ENCODE measurements at regions not wholly inside any gene's neighbourhood (a gene's known extent, or its start where the extent isn't known, plus 50 kb on each side); places are given as distances from the start of the nearest gene placed in this dataset.

DNA sequence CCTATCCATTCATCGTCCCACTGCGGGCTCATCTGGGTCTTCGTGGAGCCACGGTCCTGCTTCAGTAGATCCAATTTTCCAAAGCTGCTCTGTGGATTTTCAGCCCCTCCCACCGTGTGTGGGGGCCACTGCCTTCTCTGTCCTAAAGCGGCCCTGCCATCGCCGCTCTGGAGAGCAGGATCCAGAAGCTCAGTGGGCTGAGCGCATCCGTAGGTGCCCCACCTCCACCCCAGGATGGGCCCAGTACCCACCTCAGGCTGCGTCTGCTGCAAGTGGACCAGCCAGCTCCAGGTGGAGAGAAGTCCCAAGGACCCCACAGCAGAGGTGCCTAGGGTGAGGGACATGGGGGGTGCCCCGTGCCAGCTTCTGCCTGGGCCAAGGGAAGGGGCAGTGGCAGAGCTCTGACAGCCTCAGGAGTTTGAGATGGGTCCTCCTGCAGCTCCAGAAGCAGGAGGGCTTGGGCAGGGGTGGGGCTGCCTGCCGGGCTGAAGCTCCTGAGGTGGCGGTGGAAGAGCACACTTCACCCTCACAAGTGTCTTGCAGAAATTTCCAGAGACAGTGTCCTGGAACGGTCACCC is 148.1 kb upstream of the C14orf180 start:
- DNase-seq = no peak

DNA sequence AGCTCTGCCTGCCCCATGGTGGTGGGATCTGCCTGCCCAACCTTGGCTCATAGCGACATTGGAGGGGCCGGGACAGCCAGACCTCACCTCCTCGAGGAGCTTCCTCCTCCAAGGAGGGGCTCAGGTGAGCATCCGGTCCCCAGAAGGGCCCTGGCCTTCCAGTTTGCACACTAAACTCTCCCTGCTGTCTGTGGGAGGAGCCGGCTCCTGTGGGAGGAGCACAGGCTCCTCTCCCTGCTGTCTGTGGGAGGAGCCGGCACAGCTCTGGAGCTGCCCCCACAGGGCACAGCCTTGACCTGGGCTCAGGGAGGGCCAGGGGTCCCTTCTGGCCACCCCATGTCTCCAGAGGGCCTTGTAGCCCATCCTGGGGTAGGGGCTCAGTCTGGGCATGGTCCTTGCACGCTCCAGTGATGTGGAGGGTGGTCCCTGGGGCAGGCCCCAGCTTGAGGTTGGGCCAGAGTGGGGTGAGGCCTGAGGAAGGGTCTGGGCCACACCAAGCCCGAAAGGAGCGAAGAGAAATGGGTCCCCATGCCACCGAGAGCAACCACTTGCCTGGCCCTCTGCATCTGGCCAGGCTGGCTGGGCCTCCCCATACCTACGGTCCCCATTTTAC is 147.5 kb upstream of the C14orf180 start:
- no peak for DNase-seq

DNA sequence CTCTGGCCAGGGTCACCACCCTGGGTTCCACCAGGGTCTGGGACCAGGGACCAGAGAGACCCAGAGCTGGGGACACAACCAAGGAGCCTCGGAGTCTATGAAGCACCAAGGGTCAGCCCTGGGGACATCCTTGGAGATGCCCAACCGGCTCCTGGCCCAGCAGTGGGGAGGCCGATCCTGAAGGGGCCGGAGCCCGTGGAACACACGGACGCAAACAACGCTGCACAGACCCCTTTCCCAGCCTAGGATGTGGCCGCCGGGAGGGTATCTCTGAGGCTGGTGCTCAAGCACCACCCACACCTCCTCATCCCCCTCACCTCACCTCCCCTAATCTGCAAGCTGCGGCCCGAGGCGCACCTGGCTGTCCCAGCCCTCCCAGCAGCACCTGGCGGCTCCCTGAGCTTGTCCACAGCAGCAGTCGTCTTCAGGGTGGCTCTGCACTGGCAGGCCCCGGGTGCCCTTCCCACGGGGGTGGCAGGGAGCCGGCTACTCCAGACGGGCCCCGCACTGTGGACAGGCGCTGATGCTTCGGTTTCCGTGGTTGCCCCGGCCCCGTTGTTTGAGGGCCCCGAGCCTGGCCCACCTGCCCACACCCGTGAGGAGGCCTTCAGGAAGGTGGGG is 146.8 kb upstream of the C14orf180 start:
- no peak for DNase-seq

DNA sequence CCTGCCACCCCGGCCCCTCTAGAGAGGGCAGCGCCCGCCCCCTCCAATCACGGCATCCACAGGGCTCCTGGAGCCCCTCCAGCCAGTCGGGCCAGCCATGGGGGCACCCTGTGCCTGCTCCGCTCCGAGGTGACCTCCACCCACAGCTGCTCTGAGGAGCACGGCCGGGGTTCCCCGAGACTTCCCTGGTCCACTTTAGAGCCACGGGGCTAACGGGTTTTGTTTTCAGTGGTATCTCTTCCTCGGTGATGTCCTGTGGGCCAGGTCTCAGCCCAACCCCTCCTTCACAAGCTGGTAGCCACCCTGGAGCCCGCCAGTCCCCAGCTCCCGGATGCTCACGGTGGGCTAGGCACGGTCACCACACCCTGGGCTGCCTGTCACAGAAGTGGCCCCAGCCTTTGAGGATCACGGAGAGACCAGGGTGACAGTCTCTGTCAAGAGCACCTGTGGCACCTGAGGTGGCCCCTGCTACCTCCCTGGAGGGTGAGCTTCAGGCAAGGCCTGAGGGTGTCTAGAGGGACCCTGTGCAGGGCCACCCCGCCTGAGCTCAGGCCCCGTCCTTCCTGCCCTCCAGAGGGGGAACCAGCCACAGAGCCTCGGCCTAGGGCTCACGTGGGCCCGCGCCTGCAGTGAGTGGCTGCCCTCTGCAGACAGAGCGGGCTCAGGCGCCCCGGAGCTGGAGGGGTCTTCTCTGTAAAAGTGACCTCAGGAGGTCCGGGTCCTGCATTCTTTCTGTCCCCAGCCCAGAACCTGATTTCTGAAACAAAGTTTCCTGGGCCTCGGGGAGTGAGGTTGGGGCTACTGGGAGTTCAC is 146.0 kb upstream of the C14orf180 start:
- DNase-seq = no peak

DNA sequence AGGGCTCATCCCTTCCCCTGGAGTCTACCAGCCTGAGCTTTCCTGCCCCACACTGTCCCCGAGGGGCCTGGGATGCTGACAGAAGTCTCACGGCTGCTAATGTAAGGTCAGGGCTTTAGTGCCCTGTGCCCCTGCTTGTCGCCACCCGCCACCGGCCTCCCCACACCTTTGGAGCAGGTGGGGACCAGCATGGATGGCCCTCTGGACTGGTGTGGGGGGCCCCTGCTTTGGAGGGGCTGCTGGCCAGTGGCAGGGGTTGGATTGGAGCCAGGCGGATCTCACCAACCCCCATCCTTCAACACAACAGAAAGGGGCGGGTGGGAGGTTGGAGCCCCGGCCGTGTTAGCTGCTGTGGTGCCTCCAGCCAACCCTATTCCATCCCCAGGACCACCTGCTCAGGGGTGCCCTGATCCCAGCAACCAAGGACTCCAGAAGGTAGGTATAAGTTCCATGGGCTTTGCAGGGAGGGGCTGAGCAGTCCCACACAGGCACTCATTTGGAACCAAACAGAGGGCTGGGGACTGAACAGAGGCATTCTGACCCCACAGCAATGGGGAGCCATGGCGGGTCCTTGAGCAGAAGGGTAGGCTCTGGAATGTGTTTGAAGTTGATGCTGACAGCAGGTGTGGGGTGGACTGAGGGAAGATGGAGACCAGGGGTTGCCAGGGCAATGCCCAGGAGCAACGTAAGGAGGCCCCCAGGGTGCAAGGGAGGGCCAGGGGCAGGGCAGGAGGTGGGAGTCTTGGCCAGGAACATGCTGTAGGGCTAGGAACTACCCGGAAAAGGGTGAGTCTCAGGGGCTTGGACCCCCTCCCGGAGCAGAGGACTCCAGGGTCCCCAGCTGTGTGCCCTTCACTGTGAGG is 145.1 kb upstream of the C14orf180 start:
- no peak for DNase-seq

DNA sequence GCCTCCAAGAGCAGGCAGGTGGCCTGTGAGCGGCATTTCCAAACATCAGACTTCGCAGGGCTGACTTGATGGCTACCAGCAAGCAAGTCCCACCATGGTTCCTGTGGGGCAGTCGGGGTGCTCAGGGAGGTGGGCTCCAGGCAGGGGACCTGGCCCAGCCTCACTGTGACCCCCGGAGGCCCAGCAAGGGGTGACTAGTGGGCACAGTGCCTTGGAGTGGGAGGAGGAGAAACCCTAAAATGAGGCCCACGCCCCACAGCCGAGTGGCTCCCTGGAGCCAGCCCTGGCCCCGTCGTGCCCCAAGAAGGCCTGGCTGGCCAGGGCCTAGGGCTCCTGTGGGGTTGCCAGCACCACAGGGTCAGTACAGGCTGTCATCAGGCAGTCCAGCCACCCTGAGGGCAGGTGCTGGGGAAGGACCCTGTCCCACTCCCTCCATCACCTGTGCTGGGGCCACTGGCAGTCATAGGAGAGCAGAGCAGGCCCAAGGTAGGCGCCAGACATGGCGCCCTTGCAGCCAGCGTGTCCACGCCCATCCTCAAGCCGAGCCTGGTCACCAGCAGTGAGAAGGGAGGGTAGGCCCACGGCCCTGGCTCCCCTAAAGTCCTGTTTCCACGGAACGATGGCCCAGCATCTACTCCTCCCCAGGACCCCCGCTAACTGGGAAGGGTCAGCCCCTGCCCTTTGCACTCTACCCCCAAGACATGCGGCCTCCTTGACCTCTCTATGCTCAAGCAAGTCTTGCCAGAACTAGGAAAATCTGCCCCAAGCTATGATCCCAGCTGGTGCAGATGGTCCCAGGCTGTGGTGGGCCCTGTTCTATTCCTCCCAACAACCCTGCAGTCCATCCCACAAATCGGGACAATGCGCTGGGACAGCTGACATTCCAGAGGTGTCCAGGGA is 144.2 kb upstream of the C14orf180 start:
- DNase-seq = no peak

DNA sequence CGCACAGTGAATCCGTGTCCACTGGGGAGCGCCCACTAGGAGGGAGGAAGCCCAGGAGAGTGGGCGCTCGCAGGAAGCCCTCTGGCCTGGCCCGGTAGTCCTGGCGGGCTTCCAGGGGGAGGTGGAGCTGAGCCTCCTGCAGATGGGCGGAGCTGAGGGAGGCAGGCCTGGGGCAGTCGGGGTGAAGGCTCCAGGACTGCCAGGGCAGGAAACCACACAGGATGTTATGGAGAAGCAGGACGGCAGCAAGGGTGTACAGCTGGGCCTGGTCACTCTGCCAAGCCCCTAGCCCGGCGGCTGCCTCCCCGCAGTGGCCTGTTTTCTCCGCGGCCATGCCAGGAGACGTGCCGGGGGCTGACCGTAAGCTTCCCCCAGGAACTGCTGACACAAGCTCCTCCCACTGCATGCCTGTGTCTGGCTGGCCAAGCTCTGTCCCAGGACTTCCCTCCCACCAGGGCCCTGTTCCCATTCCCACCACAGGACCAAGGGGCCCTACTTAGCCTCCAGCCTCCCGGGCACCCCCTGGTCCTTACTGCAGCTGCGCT is 143.4 kb upstream of the C14orf180 start:
- no peak for DNase-seq

DNA sequence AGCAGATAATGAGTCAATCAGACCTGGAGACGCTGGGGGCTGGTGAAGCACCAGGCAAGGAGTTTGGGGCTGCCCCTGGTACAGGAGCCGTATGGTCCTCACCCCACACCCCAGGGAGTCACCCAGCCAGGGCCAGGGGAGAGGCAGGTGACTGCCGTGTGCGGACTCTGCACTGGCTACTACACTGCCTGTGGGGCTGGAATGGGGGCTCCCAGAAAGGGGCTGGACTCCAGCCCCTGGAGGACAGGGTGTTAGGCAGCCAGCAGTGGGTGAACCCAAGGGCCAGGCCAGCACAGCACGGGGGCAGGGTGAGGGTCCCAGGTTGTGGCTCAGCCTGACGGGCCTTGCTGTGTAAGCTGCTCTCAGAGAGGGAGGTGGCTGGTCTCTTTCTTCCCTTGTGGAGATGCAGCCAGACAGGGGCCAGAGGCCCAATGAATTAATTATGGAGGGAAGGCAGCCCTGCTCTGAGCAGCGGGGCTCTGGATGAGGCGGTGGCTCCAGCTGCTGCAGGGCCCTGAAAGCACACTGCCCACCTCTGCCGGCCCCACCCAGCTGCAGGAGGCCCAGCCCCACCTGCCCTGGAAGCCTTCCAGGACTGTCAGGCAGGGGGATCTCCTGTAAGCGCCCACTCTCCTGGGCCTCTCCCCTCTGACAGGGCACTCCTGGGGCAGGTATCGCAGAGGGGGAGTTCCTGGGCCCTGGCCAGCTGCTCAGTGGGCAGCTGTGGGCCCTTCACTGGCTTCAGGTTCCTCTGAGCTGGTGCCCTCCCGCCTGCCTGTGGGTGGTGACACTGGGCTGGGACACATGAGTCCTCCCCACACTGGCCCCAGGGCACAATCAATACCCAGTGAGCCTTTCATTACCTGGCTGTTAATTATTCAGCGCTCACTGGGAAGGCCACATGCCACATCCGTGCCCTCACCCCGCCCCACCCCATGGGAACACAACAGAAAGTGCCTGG is 142.5 kb upstream of the C14orf180 start:
- no peak for DNase-seq

DNA sequence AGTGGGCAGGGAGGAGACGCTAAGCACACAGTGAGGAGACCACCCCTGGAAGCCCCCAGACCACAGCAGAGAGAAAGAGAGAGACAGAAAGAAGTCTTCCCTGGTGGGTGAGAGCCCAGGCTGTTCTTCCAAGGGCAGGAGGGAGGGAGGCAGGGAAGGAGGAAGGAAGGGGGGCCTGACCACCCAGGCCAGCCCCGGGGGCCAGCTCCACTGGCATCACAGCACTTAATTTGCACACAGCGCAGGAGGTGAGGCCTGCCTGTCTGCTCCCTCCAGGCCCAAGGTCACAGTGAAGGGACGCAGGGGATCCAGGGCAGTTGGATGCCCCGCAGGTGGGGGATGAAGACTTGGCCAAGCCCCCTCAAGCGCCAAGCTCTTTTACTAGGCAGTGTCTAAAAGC is 141.9 kb upstream of the C14orf180 start:
- no peak for DNase-seq

DNA sequence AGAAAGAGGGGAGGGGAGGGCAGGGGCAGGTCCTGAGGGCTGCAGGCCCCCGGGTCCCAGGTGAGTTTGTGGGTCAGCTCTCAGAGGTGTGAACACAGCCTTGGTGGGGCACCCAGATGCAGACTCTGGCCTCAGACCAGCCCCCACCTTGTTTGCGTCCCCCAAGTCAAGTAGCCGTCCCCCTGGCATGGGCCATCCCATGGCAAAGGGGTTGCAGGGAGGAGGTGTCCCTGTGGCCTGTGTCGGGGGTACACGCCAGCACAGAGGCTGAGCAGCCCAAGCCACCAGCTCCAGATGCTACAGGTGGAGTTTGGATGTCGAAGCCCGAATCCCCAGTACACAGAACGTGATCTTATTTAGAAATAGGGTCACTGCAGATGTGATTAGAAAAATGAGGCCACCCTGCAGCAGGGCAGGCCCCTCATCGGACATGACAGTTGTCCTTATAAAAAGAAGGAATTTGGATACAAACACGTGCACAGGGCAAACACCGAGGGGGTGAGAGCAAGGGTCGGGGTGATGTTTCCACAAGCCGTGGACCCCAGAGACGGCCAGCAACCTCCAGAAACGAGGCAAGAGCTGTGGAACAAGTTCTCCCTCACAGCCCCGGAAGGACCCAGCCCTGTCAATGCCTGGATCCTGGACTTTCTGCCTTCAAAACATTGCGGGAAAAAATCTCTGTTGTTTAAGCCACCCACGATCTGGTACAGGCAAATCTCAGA is 141.2 kb upstream of the C14orf180 start:
- no peak for DNase-seq

DNA sequence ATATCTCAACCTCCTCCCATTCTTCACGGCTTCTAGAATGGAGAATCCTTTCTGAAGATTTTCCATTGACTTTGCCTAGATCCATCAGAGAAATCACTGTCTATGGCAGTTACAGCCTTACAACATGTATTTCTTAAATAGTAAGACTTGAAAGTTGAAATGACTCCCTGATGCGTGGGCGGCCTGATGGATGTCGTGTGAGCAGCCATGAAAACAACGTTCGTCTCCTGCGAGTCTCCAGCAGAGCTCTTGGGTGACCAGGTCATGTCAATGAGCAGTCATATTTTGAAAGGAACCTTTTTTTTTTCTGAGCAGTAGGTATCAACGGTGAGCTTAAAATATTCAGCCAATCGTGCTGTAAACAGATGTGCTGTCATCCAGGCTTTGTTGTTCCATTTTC is 139.9 kb upstream of the C14orf180 start:
- DNase-seq = no peak

DNA sequence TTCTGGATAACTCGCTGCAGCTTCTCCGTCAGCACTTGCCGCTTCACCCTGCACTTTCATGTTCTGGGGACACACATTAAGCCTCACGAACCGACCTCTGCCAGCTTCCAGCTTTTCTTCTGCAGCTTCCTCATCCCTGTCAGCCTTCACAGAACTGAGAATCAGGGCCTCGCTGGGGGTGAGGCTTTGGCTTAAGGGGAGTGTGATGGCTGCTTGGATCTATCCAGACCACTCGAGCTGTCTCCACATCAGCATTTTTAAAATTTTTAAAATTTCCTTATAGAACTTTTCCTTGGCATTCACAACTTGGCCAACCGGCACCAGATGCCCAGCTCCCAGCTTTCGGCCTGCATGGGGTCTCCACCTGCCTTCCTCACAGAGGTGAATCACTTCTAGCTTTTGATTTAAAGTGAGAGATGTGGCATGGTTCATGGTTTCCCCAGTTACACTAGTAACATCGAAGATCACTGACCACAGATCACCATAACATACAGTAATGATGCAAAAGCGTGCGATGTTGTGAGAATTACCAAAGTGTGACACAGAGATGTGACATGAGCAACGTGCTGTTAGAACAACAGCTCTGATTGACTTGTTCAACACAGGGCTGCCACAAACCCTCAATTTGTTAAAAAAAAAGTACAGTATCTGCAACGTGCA is 139.1 kb upstream of the C14orf180 start:
- no peak for DNase-seq

DNA sequence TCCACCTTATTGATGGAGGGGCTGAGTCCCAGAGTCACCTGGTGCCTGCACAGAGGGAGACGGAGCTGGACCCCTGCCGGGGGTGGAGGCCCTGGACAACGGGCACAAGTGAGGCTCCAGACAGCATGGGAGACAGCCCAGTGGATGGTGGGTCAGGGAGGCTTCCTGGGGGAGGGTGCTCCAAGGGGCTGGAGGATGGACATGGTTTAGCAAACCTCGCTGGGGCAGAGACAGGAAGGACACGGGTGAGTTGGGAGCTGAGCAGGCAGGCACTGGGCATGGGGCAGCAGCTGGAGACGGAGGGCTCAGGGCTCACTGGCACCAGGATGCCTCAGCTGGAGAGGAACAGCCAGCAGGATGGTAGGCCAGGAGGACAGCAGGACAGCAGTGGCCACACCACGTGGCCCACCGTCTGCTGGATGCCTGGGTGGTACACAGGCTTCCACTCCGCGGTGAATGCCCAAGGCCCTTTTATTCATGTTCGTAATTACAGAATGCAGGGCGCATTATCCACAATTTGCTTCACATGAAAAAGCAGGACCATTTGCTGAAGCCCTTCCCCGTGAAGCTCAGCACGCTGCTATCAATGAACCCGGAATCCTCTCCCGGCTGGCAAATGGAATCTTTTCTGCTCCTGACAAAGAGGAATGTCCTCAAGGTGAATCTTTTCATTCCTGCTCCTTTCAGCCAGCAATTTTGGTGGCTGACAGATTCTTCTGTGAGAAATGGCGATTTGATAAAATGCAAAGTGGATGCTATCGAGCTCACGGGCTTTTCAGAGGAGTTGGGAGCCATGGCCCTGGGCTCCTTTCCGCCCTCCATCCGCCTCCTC is 138.1 kb upstream of the C14orf180 start:
- no peak for DNase-seq

DNA sequence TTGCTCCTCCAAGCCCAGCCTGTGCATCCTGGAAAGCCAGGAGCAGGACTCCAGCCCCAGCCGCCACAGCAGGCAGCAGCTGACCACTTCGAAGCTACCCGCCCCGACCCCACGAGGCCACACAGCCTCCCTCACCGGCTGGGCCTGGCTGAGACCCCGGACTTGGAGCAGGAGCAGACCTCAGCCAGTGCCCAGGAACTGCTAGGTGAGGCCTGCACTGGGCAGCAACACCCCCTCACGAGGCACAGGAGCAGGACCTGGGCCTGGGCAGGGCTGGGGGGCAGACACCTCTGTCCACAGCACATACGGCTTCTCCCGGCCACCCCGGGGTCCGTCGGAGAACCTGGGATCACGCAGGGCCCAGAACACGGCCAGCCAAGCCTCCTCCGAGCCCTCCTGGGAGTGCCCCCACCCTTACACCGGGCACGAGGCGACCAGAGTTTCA is 137.4 kb upstream of the C14orf180 start:
- no peak for DNase-seq

DNA sequence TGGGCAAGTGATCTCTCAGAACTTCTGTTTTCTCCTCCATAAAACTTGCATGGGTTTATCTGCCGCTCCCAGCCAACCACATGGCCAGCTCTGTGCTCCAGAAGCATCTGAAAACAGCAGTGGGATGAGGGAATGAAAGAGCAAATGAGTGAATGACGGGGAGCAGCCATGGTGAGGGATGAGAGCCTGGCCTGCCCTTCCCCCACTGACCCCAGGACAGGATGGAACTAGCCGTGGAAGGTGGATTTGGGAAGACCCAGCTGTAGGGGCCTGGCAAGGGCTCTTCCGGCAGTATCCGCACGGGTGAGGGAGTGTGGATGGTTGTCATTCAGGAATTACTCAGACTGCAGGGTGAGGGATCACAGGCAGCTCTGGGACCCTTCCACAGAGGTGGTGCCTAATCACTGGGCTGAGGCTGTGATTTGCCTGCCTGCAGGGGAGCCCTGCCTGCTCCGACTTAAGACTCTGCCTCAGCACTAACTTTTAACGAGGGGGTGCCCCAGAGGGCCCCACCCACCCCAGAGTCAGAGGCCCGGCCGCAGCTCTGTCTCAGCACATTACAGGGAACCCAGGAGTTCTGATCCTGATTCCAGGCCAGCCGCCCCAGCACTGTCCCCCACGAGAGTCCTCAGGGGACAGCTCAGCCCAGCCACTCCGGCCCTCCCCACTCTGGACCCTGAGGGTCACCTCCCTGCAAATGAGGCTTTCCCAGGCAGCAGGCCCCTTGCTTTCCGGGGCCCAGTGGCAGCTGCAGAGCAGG is 136.8 kb upstream of the C14orf180 start:
- no peak for DNase-seq

DNA sequence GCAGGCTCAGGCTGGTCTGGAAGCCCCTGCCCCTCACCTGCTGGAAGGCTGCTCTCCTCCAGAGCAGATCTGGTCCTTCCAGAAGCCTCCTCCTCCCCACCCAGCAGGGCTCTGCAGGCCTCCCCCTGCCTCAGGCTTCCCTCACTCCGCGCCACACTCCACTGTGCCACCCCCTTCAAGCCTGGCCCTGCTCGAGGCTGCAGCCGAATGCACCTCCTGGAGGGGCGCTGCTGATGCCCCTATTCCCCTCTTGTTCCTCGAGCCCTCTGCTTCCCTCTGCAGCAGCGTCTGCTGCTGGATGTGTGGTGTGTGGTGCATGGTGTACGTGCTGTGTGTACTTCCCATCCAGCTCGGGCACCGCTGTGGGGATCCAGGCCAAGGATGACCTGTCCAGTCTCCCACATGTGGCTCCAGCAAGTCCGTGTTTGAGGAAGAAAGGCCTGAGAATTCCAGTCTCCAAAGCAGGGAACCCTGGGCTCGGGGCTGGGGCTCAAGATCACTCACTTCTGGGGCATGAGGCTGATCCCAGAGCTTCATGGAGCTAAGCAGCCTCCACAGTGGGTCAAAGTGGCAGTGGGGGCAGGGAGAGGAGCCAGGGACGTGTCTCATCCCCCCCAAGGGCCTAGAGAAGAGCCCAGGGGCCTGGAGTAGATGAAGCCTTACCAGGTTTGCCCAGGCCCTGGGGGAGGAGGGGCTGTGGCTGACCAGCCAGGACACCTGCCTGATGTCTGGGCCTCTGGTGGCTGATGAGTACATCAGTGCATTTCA is 136.0 kb upstream of the C14orf180 start:
- DNase-seq = no peak

Measured in KG1 (cell line).